Effector memory CD4-positive, alpha-beta T cell (primary cell): ENCODE measurements at regions not wholly inside any gene's neighbourhood (a gene's known extent, or its start where the extent isn't known, plus 50 kb on each side); places are given as distances from the start of the nearest gene placed in this dataset.

Experiments
- DNase-seq, 3 donors: peaks; one replicate each; pipeline ENCODE4 v3.0.0-alpha.2; 2020
- H3K27ac ChIP-seq: 2 replicates; pipeline ENCODE4 v1.7.0; 2013; ENCODE audit warnings: mild to moderate bottlenecking, low read length, moderate library complexity; ENCODE audit not compliant: insufficient read depth, poor library complexity, severe bottlenecking
- H3K27me3 ChIP-seq: replicated peaks from 2 replicates; pipeline ENCODE4 v1.7.0; 2013; ENCODE audit warnings: mild to moderate bottlenecking, low read length; ENCODE audit not compliant: insufficient read depth, control insufficient read depth, poor library complexity, severe bottlenecking
- H3K36me3 ChIP-seq: 2 replicates; pipeline ENCODE4 v1.7.0; 2013; ENCODE audit warnings: mild to moderate bottlenecking, low read length, moderate library complexity; ENCODE audit not compliant: control insufficient read depth, insufficient read depth
- H3K4me1 ChIP-seq: 2 replicates; pipeline ENCODE4 v1.7.0; 2013; ENCODE audit warnings: low read length, mild to moderate bottlenecking; ENCODE audit not compliant: control insufficient read depth, insufficient read depth, poor library complexity, severe bottlenecking
- H3K4me3 ChIP-seq: 2 replicates; pipeline ENCODE4 v1.7.0; 2013; ENCODE audit warnings: low read length, low read depth, mild to moderate bottlenecking; ENCODE audit not compliant: insufficient read depth, poor library complexity, severe bottlenecking
- H3K9me3 ChIP-seq: 2 replicates; pipeline ENCODE4 v1.7.0; 2013; ENCODE audit warnings: mild to moderate bottlenecking, low read length, moderate library complexity; ENCODE audit not compliant: control insufficient read depth

DNA sequence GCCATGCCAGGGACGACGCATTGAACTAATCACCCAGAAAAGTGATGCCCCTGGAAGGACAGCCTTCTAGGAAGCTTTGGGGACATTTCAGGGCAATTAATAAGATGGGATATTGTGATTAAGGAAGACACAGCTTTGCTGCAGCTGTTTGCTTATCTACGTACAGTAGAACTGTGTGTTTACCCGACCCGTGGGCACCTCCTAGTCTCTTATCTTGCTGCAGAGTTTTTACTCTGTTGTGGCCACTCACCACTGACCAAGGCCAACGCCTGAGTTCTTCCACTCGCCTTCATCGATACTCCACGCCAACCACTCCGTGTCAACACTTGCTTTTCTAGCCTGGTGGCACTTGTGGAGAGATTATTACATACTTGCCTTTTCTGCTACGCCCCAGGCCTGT, 105.9 kb upstream of the MLN start:
- Histone ChIP-seq H3K4me1 (peaks cover 41% of the 10 kb centered on the region), H3K36me3 (no peaks in the 10 kb centered on the region), H3K27ac (no peak overlapping the region), H3K4me3 (no peak overlapping the region), H3K27me3 (no peaks in the 10 kb centered on the region), H3K9me3 (no peaks in the 10 kb centered on the region)
- no peak for DNase-seq

DNA sequence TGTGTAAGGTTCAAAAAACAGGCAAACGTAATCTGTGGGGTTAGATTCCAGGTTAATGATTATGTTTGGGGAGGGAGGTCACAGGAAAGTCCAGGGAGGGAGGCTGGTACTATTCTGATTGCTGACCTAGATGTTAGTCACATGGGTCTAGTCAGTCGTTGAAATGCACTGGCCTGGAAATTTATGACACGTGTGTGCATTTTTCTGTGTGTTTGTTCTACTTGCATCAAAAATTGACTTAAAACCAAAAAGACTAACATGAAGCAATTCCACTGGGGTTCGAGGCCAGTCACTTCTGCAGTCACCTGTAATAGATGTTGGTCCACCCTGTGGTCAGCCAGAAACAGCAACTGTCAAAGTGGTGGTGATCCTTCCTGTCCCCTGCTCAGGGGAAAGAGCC, 104.2 kb upstream of the MLN start:
- no peak for DNase-seq

DNA sequence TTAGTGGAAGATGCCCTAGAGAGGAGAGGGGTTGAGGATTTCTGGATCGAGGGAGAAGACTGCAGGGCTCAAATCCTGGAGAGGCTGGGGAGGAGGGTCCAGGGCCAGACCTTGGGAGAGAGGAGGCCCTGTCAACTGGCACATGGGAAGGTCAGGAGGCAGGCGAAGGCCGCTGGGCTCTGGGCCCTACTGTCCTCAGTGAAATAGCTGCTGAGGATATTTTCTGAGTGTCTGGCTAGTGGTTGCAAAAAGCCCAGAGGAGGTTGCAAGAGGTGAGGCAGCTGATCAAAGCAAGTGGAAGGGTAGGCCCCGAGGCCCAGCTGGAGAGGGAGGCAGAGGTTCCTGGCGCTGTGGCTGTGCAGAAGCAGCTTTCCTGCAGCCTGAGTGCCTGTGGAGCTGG, 103.4 kb upstream of the MLN start:
- Histone ChIP-seq H3K4me3 (no peak overlapping the region), H3K27ac (no peak overlapping the region), H3K4me1 (peaks cover 40% of the 10 kb centered on the region), H3K27me3 (no peaks in the 10 kb centered on the region), H3K36me3 (no peaks in the 10 kb centered on the region), H3K9me3 (no peaks in the 10 kb centered on the region)
- DNase-seq = no peak

More for the DNA sequence above, 104.2 kb upstream of the MLN start:
- H3K4me1 ChIP-seq = peaks cover 40% of the 10 kb centered on the region
- H3K27me3 ChIP-seq = no peaks in the 10 kb centered on the region
- no peaks in the 10 kb centered on the region for H3K9me3 ChIP-seq
- no peak overlapping the region for H3K27ac ChIP-seq
- no peaks in the 10 kb centered on the region for H3K36me3 ChIP-seq
- no peak overlapping the region for H3K4me3 ChIP-seq

DNA sequence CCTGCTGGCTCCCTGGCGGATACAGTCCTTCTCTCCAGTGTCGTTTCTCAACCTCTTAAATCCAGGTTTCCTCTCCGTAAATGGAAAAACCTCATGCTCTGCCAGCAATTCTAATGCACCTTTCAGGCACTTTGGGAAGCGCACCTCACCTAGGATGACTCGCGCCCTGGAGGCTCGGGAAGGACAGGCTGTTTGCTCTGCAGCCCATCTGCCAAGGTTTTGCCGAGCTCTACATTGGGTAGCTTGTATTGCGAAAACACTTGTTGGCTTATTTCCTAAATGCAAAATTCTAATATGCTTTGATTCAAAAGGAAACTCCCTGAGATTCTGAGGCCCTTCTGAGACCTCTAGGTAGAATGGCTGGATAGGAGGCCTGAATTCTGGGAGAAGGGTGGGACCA, 102.6 kb upstream of the MLN start:
- Histone ChIP-seq H3K4me3 (no peak overlapping the region), H3K27me3 (no peaks in the 10 kb centered on the region), H3K36me3 (no peaks in the 10 kb centered on the region), H3K27ac (no peak overlapping the region), H3K9me3 (no peaks in the 10 kb centered on the region), H3K4me1 (peaks cover 40% of the 10 kb centered on the region)
- no peak for DNase-seq

DNA sequence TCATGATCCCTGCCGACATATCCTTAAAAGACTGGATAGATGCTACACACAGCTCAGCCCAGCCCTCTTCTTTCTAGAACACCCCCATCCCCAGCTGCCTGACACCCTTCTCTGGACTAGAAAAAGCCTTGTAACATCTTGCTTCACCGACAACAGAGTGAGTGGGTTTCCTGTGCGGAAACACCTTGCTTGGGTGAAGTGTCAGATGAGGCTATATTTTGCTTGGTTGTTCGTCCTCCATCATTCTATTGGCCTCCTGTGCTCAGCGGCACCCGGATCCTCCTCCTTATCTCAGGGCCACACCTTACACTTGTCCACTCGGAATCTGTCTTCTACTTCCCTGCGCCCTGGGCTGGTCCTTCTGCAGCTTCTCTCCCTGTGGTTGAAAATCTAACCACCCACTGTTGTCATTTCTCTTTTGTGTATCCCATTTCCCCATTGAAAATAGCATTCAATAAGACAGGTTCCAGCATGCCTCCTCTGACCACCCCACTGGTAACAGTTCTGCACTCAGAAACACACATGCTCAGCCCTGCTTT, 101.3 kb upstream of the MLN start:
- Histone ChIP-seq H3K27me3 (no peaks in the 10 kb centered on the region), H3K9me3 (no peaks in the 10 kb centered on the region), H3K4me1 (peaks cover 40% of the 10 kb centered on the region), H3K27ac (peak overlapping the region; percentile 40), H3K4me3 (peak overlapping the region; percentile 23), H3K36me3 (no peaks in the 10 kb centered on the region)
- peak; percentile 25 to 44 (median 34) for DNase-seq

DNA sequence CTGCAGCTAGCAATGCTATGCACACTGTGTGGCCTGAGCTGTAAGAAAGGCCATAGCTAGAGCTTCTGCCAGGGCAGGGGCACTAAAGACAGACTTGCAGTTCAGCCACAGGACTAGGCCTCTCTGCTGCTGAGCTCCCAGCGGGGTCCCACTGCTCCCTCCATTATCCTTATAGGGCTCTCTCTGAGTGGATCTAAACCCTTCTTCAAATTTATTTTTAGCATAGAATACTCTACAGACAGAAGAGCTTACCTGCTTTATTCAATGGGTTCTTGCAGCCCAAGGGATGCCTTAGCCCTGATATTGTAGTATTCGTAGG, 100.9 kb upstream of the MLN start:
- no peaks in the 10 kb centered on the region for H3K36me3 ChIP-seq
- no peaks in the 10 kb centered on the region for H3K9me3 ChIP-seq
- peak overlapping the region; percentile 40 for H3K27ac ChIP-seq
- no peak for DNase-seq
- H3K27me3 ChIP-seq = no peaks in the 10 kb centered on the region
- H3K4me1 ChIP-seq = peaks cover 40% of the 10 kb centered on the region
- H3K4me3 ChIP-seq = peak overlapping the region; percentile 23

DNA sequence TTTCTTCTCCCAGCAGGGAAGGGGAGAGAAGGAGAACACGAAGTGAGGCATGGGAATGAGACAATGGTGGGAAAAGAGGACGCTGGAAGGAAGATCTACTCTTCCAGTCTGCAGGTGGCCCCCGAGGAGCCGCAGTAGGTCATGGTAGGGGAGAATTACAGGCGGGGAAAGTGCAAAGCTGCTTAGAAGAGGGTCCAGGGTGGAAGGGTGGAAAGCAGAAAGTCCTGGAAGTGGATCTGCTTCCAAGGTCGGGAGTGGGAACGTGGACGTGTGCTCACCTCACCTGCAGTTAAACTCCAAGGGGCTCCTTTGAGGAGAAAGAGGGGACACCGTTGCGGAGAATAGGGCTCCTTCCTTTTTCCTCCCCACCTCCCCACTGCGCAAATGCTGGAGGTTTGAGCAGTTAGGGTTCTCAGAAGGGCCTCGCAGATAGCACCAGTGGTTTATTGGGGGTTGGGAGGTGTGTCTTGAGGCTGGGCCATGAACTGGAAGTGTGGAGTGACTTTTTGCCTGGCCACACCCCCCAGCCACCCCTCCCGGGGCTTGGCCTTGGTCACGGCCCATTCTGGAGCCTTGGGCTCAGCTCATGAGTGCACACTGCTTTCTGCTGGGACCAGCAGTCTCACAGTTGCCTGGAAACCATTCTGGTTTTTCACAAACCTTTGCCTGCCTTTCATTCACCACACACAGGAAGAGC, 100.4 kb upstream of the MLN start:
- H3K4me3 ChIP-seq = peak overlapping the region; percentile 23
- H3K27ac ChIP-seq = peak overlapping the region; percentile 40
- H3K4me1 ChIP-seq = peaks cover 40% of the 10 kb centered on the region
- no peaks in the 10 kb centered on the region for H3K36me3 ChIP-seq
- no peaks in the 10 kb centered on the region for H3K27me3 ChIP-seq
- DNase-seq = peak; percentile 41 to 57 (median 50)
- no peaks in the 10 kb centered on the region for H3K9me3 ChIP-seq

DNA sequence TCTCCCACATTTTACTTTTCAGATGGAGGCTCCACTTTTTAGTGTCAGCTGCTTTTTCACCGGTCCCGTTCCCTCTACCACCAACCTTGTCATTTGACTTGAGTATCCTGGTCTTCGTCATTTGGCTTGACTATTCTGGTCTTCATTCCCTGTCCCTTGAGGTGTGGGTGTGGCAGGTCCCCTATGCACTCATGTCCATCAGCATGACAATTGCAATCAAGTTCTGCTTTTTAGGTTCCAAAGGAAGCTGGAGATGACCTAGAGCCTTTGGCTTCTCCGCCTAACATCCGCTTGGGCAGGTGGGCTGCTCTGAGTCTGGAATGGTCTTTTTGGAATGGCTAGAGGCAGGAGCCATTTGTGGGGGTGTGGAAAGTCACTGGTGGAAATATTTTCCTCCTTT, 99.8 kb upstream of the MLN start:
- H3K36me3 ChIP-seq = no peaks in the 10 kb centered on the region
- no peak overlapping the region for H3K4me3 ChIP-seq
- H3K27ac ChIP-seq = peak overlapping the region; percentile 40
- no peaks in the 10 kb centered on the region for H3K27me3 ChIP-seq
- DNase-seq = no peak
- H3K4me1 ChIP-seq = peaks cover 40% of the 10 kb centered on the region
- no peaks in the 10 kb centered on the region for H3K9me3 ChIP-seq

DNA sequence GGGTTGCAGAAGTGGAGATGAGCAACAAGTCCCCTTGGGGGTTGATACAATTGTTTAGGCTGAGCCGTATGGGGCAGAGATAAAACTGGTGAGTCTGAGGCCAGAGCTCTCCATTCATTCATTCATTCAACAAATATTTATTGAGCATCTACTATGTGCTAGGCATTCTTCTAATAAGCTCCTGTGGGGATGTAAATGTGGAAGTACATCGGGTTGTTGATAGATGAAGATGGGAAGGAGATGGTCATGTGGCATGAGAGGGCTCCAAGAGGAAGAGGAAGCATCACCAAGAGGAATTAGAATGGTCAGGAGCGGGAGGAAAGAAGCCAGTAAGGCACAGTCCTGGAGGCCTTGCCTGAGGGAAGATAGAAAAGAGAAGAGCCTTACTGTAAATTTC, 98.7 kb upstream of the MLN start:
- peaks cover 39% of the 10 kb centered on the region for H3K4me1 ChIP-seq
- no peaks in the 10 kb centered on the region for H3K9me3 ChIP-seq
- no peak for DNase-seq
- H3K27ac ChIP-seq = no peak overlapping the region
- H3K36me3 ChIP-seq = no peaks in the 10 kb centered on the region
- H3K4me3 ChIP-seq = no peak overlapping the region
- no peaks in the 10 kb centered on the region for H3K27me3 ChIP-seq

DNA sequence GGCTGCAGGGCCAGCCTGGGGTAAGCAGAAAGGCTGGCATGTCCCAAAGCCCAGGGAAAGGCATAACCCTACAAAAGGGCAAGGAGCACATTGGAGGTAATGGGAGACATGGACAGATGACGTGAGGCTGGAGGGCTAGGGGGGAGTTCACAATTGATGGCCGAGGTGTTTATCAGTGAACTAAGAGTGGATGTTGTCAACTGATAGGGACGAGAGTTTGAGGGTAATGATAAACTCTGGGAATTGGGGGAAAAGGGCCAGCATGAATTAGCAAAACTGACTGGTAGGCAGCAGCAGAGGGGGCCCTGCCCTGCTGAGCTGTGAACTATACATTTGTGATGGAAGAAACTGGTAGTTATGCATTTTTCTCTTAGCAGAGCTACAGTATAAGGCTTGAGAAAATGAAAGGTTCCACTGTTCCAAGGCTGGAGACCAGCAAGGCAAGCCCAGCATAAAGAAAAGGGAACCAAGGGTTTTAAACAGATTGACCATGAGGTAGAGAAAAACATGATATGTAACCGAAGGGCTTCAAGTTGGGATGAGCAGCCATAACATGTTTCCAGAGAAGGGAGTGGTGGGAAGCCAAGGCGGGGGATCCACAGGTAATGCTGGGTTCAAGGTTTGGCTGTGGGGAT, 98.1 kb upstream of the MLN start:
- peaks cover 36% of the 10 kb centered on the region for H3K4me1 ChIP-seq
- H3K4me3 ChIP-seq = no peak overlapping the region
- H3K27me3 ChIP-seq = no peaks in the 10 kb centered on the region
- DNase-seq = no peak
- no peaks in the 10 kb centered on the region for H3K36me3 ChIP-seq
- H3K27ac ChIP-seq = no peak overlapping the region
- no peaks in the 10 kb centered on the region for H3K9me3 ChIP-seq
